ENCODE measurements at regions not wholly inside any gene's neighbourhood (a gene's known extent, or its start where the extent isn't known, plus 50 kb on each side); places are given as distances from the start of the nearest gene placed in this dataset.
"Not testable (repeated sequence)": the region's sequence is repeated elsewhere in the genome, so short reads cannot be mapped to it uniquely, and the experiment has no call there.

- H3K36me3 ChIP-seq (ENCODE audit: control insufficient read depth in 2 of 2, insufficient read depth in 2 of 2, low read length in 1 of 2), result no peaks in the 10 kb centered on the region
- no peaks in the 10 kb centered on the region for H3K4me1 ChIP-seq (ENCODE audit: control insufficient read depth in 2 of 2, insufficient read depth in 2 of 2, low read length in 2 of 2)
- H3K27me3 ChIP-seq (ENCODE audit: control insufficient read depth in 2 of 2, insufficient read depth in 1 of 2, low read length in 1 of 2), result no peaks in the 10 kb centered on the region
- no peak for DNase-seq (ENCODE audit: low read depth in 6 of 9, low spot score in 9 of 9)
- 91% methylated on average over 2 of the region's 2 CpGs for WGBS
- H3K4me3 ChIP-seq (ENCODE audit: low read length in 2 of 2), result no peak overlapping the region
- no peaks in the 10 kb centered on the region for H3K9me3 ChIP-seq (ENCODE audit: control insufficient read depth in 2 of 2, insufficient read depth in 1 of 2, low read length in 1 of 2)
- no peak overlapping the region for H3K27ac ChIP-seq (ENCODE audit: low read depth in 1 of 2, low read length in 1 of 2)
Measured at GRCh38 chr1:217989510-217989909, 295.6 kb upstream of the RRP15 start.

- DNase-seq (ENCODE audit: low read depth in 6 of 9, low spot score in 9 of 9), result no peak
- no peak overlapping the region for H3K27ac ChIP-seq (ENCODE audit: low read depth in 1 of 2, low read length in 1 of 2)
- H3K4me1 ChIP-seq (ENCODE audit: control insufficient read depth in 2 of 2, insufficient read depth in 2 of 2, low read length in 2 of 2), result no peaks in the 10 kb centered on the region
- H3K36me3 ChIP-seq (ENCODE audit: control insufficient read depth in 2 of 2, insufficient read depth in 2 of 2, low read length in 1 of 2), result no peaks in the 10 kb centered on the region
- no peaks in the 10 kb centered on the region for H3K9me3 ChIP-seq (ENCODE audit: control insufficient read depth in 2 of 2, insufficient read depth in 1 of 2, low read length in 1 of 2)
- 65% methylated on average over 4 of the region's 4 CpGs for WGBS
- H3K4me3 ChIP-seq (ENCODE audit: low read length in 2 of 2), result no peak overlapping the region
- H3K27me3 ChIP-seq (ENCODE audit: control insufficient read depth in 2 of 2, insufficient read depth in 1 of 2, low read length in 1 of 2), result no peaks in the 10 kb centered on the region
Measured at GRCh38 chr1:217993439-217993838, 291.7 kb upstream of the RRP15 start.

- not testable (repeated sequence) for H3K4me1 ChIP-seq (ENCODE audit: control insufficient read depth in 2 of 2, insufficient read depth in 2 of 2, low read length in 2 of 2); H3K4me3 ChIP-seq (ENCODE audit: low read length in 2 of 2); H3K36me3 ChIP-seq (ENCODE audit: control insufficient read depth in 2 of 2, insufficient read depth in 2 of 2, low read length in 1 of 2); DNase-seq (ENCODE audit: low read depth in 6 of 9, low spot score in 9 of 9); H3K9me3 ChIP-seq (ENCODE audit: control insufficient read depth in 2 of 2, insufficient read depth in 1 of 2, low read length in 1 of 2); H3K27me3 ChIP-seq (ENCODE audit: control insufficient read depth in 2 of 2, insufficient read depth in 1 of 2, low read length in 1 of 2); H3K27ac ChIP-seq (ENCODE audit: low read depth in 1 of 2, low read length in 1 of 2)
- WGBS, result 94% methylated on average over 6 of the region's 6 CpGs
Measured at GRCh38 chr1:218008296-218008695, 276.8 kb upstream of the RRP15 start.

GRCh38 chr1:218015106-218015505, 270.0 kb upstream of the RRP15 start:
- DNase-seq (ENCODE audit: low read depth in 6 of 9, low spot score in 9 of 9); H3K4me3 ChIP-seq (ENCODE audit: low read length in 2 of 2); H3K36me3 ChIP-seq (ENCODE audit: control insufficient read depth in 2 of 2, insufficient read depth in 2 of 2, low read length in 1 of 2); H3K27ac ChIP-seq (ENCODE audit: low read depth in 1 of 2, low read length in 1 of 2); H3K27me3 ChIP-seq (ENCODE audit: control insufficient read depth in 2 of 2, insufficient read depth in 1 of 2, low read length in 1 of 2); H3K9me3 ChIP-seq (ENCODE audit: control insufficient read depth in 2 of 2, insufficient read depth in 1 of 2, low read length in 1 of 2); H3K4me1 ChIP-seq (ENCODE audit: control insufficient read depth in 2 of 2, insufficient read depth in 2 of 2, low read length in 2 of 2): not testable (repeated sequence)
- whole genome bisulfite sequencing, result 84% methylated on average over 5 of the region's 8 CpGs

- Histone ChIP-seq H3K36me3 (ENCODE audit: control insufficient read depth in 2 of 2, insufficient read depth in 2 of 2, low read length in 1 of 2) (no peaks in the 10 kb centered on the region), H3K9me3 (ENCODE audit: control insufficient read depth in 2 of 2, insufficient read depth in 1 of 2, low read length in 1 of 2) (peaks cover 0 to 5% of the 10 kb centered on the region in 2 donors), H3K27ac (ENCODE audit: low read depth in 1 of 2, low read length in 1 of 2) (no peak overlapping the region), H3K4me3 (ENCODE audit: low read length in 2 of 2) (no peak overlapping the region), H3K27me3 (ENCODE audit: control insufficient read depth in 2 of 2, insufficient read depth in 1 of 2, low read length in 1 of 2) (no peaks in the 10 kb centered on the region), H3K4me1 (ENCODE audit: control insufficient read depth in 2 of 2, insufficient read depth in 2 of 2, low read length in 2 of 2) (no peaks in the 10 kb centered on the region)
- DNase-seq (ENCODE audit: low read depth in 6 of 9, low spot score in 9 of 9), result no peak
- 80% methylated on average over 2 of the region's 2 CpGs for WGBS
Measured at GRCh38 chr1:218024211-218024720, 260.8 kb upstream of the RRP15 start.

- 89% methylated on average over 2 of the region's 2 CpGs for WGBS
- no peaks in the 10 kb centered on the region for H3K36me3 ChIP-seq (ENCODE audit: control insufficient read depth in 2 of 2, insufficient read depth in 2 of 2, low read length in 1 of 2)
- H3K4me1 ChIP-seq (ENCODE audit: control insufficient read depth in 2 of 2, insufficient read depth in 2 of 2, low read length in 2 of 2), result no peaks in the 10 kb centered on the region
- no peak overlapping the region for H3K4me3 ChIP-seq (ENCODE audit: low read length in 2 of 2)
- H3K27me3 ChIP-seq (ENCODE audit: control insufficient read depth in 2 of 2, insufficient read depth in 1 of 2, low read length in 1 of 2), result no peaks in the 10 kb centered on the region
- no peak for DNase-seq (ENCODE audit: low read depth in 6 of 9, low spot score in 9 of 9)
- H3K27ac ChIP-seq (ENCODE audit: low read depth in 1 of 2, low read length in 1 of 2), result no peak overlapping the region
- H3K9me3 ChIP-seq (ENCODE audit: control insufficient read depth in 2 of 2, insufficient read depth in 1 of 2, low read length in 1 of 2), result peaks cover 0 to 4% of the 10 kb centered on the region in 2 donors
Measured at GRCh38 chr1:218025454-218025853, 259.6 kb upstream of the RRP15 start.

GRCh38 chr1:218027152-218027551, 257.9 kb upstream of the RRP15 start:
- 94% methylated on average over 5 of the region's 5 CpGs for WGBS

GRCh38 chr1:218030846-218031245, 254.2 kb upstream of the RRP15 start:
- H3K27ac ChIP-seq (ENCODE audit: low read depth in 1 of 2, low read length in 1 of 2), result no peak overlapping the region
- H3K36me3 ChIP-seq (ENCODE audit: control insufficient read depth in 2 of 2, insufficient read depth in 2 of 2, low read length in 1 of 2), result no peaks in the 10 kb centered on the region
- no peak for DNase-seq (ENCODE audit: low read depth in 6 of 9, low spot score in 9 of 9)
- H3K4me3 ChIP-seq (ENCODE audit: low read length in 2 of 2), result no peak overlapping the region
- no peaks in the 10 kb centered on the region for H3K27me3 ChIP-seq (ENCODE audit: control insufficient read depth in 2 of 2, insufficient read depth in 1 of 2, low read length in 1 of 2)
- H3K4me1 ChIP-seq (ENCODE audit: control insufficient read depth in 2 of 2, insufficient read depth in 2 of 2, low read length in 2 of 2), result no peaks in the 10 kb centered on the region
- no peaks in the 10 kb centered on the region for H3K9me3 ChIP-seq (ENCODE audit: control insufficient read depth in 2 of 2, insufficient read depth in 1 of 2, low read length in 1 of 2)

More at GRCh38 chr1:218027152-218027551, 257.9 kb upstream of the RRP15 start:
- Histone ChIP-seq H3K4me1 (ENCODE audit: control insufficient read depth in 2 of 2, insufficient read depth in 2 of 2, low read length in 2 of 2) (no peaks in the 10 kb centered on the region), H3K9me3 (ENCODE audit: control insufficient read depth in 2 of 2, insufficient read depth in 1 of 2, low read length in 1 of 2) (no peaks in the 10 kb centered on the region), H3K27ac (ENCODE audit: low read depth in 1 of 2, low read length in 1 of 2) (no peak overlapping the region), H3K4me3 (ENCODE audit: low read length in 2 of 2) (no peak overlapping the region), H3K36me3 (ENCODE audit: control insufficient read depth in 2 of 2, insufficient read depth in 2 of 2, low read length in 1 of 2) (no peaks in the 10 kb centered on the region), H3K27me3 (ENCODE audit: control insufficient read depth in 2 of 2, insufficient read depth in 1 of 2, low read length in 1 of 2) (no peaks in the 10 kb centered on the region)
- DNase-seq (ENCODE audit: low read depth in 6 of 9, low spot score in 9 of 9), result no peak

- Histone ChIP-seq H3K4me3 (ENCODE audit: low read length in 2 of 2) (no peak overlapping the region), H3K9me3 (ENCODE audit: control insufficient read depth in 2 of 2, insufficient read depth in 1 of 2, low read length in 1 of 2) (no peaks in the 10 kb centered on the region), H3K27ac (ENCODE audit: low read depth in 1 of 2, low read length in 1 of 2) (no peak overlapping the region), H3K36me3 (ENCODE audit: control insufficient read depth in 2 of 2, insufficient read depth in 2 of 2, low read length in 1 of 2) (no peaks in the 10 kb centered on the region), H3K27me3 (ENCODE audit: control insufficient read depth in 2 of 2, insufficient read depth in 1 of 2, low read length in 1 of 2) (no peaks in the 10 kb centered on the region), H3K4me1 (ENCODE audit: control insufficient read depth in 2 of 2, insufficient read depth in 2 of 2, low read length in 2 of 2) (no peaks in the 10 kb centered on the region)
- no peak for DNase-seq (ENCODE audit: low read depth in 6 of 9, low spot score in 9 of 9)
- WGBS, result 47% methylated on average over 8 of the region's 8 CpGs
Measured at GRCh38 chr1:218031901-218032300, 253.2 kb upstream of the RRP15 start.

- H3K4me1 ChIP-seq (ENCODE audit: control insufficient read depth in 2 of 2, insufficient read depth in 2 of 2, low read length in 2 of 2), result no peaks in the 10 kb centered on the region
- no peaks in the 10 kb centered on the region for H3K9me3 ChIP-seq (ENCODE audit: control insufficient read depth in 2 of 2, insufficient read depth in 1 of 2, low read length in 1 of 2)
- no peak for DNase-seq (ENCODE audit: low read depth in 6 of 9, low spot score in 9 of 9)
- H3K4me3 ChIP-seq (ENCODE audit: low read length in 2 of 2), result no peak overlapping the region
- 62% methylated on average over 7 of the region's 7 CpGs for WGBS
- H3K27me3 ChIP-seq (ENCODE audit: control insufficient read depth in 2 of 2, insufficient read depth in 1 of 2, low read length in 1 of 2), result no peaks in the 10 kb centered on the region
- H3K36me3 ChIP-seq (ENCODE audit: control insufficient read depth in 2 of 2, insufficient read depth in 2 of 2, low read length in 1 of 2), result no peaks in the 10 kb centered on the region
- no peak overlapping the region for H3K27ac ChIP-seq (ENCODE audit: low read depth in 1 of 2, low read length in 1 of 2)
Measured at GRCh38 chr1:218034468-218034867, 250.6 kb upstream of the RRP15 start.

All from thymus (tissue), 11 donors.